Thoracic aorta (tissue), 2 donors: ENCODE measurements at regions not wholly inside any gene's neighbourhood (a gene's known extent, or its start where the extent isn't known, plus 50 kb on each side); places are given as distances from the start of the nearest gene placed in this dataset.
A peak's percentile ranks its signal among the peaks of the same experiment; 100 is the strongest.

Experiments used
- ATAC-seq: fragments of 150-250 bp; one replicate; pipeline ENCODE4 v1.8.0; 2017; ENCODE audit warnings: low read depth; ENCODE audit not compliant: insufficient number of reproducible peaks, low FRiP score
- DNase-seq: peaks from one replicate; pipeline ENCODE4 v3.0.0-alpha.2; 2020; ENCODE audit warnings: low spot score
- H3K27ac ChIP-seq, 2 donors: fragments of 200-600 bp; sonication (generic); 1 replicate in 1 of 2; 2 replicates in 1 of 2; pipeline ENCODE4 v1.5.1; 2016; ENCODE audit warnings: mild to moderate bottlenecking in 2 of 2, moderate library complexity in 2 of 2
- H3K27me3 ChIP-seq: fragments of 200-600 bp; sonication (generic); replicated peaks from 2 replicates; pipeline ENCODE4 v1.6.0; 2016; ENCODE audit warnings: mild to moderate bottlenecking; ENCODE audit not compliant: insufficient read depth
- H3K36me3 ChIP-seq: fragments of 200-600 bp; sonication (generic); one replicate; pipeline ENCODE4 v1.5.1; 2016
- H3K4me1 ChIP-seq, 2 donors: fragments of 200-600 bp; sonication (generic); 1 replicate in 1 of 2; 2 replicates in 1 of 2; pipeline versions ENCODE4 v1.5.1 to v1.6.0; 2016; ENCODE audit warnings: low read depth in 2 of 2, mild to moderate bottlenecking in 1 of 2; ENCODE audit not compliant: control insufficient read depth in 1 of 2
- H3K4me3 ChIP-seq: fragments of 200-600 bp; sonication (generic); 2 replicates; pipeline ENCODE4 v1.5.1; 2016; ENCODE audit warnings: mild to moderate bottlenecking
- H3K9me3 ChIP-seq: fragments of 200-600 bp; sonication (generic); 2 replicates; pipeline ENCODE4 v1.5.1; 2016
- CTCF ChIP-seq: fragments of 200-600 bp; sonication (generic); IDR thresholded peaks from one replicate; pipeline ENCODE4 v1.5.1; 2019; ENCODE audit warnings: antibody characterized with exemption

- peak overlapping the region in 1 of 2 donors; percentile 25 for H3K27ac ChIP-seq
- peaks cover 8 to 16% of the 10 kb centered on the region in 2 donors for H3K4me1 ChIP-seq
- H3K4me3 ChIP-seq: peak overlapping the region; percentile 64
- DNase-seq (no peak), ATAC-seq (no peak)
- H3K27me3 ChIP-seq: no peaks in the 10 kb centered on the region
- peak; percentile 56 for TF ChIP-seq CTCF
- no peaks in the 10 kb centered on the region for H3K36me3 ChIP-seq
- H3K9me3 ChIP-seq: no peaks in the 10 kb centered on the region
These were observed 143.0 kb upstream of the HDAC9 start for GRCh38 chr7:18352339-18353255.

- no peaks in the 10 kb centered on the region for H3K9me3 ChIP-seq
- H3K27me3 ChIP-seq: no peaks in the 10 kb centered on the region
- no peak overlapping the region for H3K4me3 ChIP-seq
- DNase-seq: no peak
- TF ChIP-seq CTCF: no peak
- no peak overlapping the region for H3K27ac ChIP-seq
- no peaks in the 10 kb centered on the region for H3K36me3 ChIP-seq
- ATAC-seq: no peak
- H3K4me1 ChIP-seq: peaks cover 8 to 16% of the 10 kb centered on the region in 2 donors
These were observed 142.2 kb upstream of the HDAC9 start for GRCh38 chr7:18353339-18353738.

GRCh38 chr7:18354108-18355085, 141.2 kb upstream of the HDAC9 start:
- no peak for ATAC-seq
- no peaks in the 10 kb centered on the region for H3K36me3 ChIP-seq
- H3K9me3 ChIP-seq: no peaks in the 10 kb centered on the region
- H3K4me1 ChIP-seq: peaks cover 8 to 16% of the 10 kb centered on the region in 2 donors
- H3K27me3 ChIP-seq: no peaks in the 10 kb centered on the region
- H3K27ac ChIP-seq: no peak overlapping the region
- H3K4me3 ChIP-seq: no peak overlapping the region
- no peak for TF ChIP-seq CTCF
- DNase-seq: no peak

GRCh38 chr7:18356191-18356645, 139.3 kb upstream of the HDAC9 start:
- ATAC-seq: peak; percentile 25
- DNase-seq: no peak
- TF ChIP-seq CTCF: peak; percentile 55
- H3K4me3 ChIP-seq: peak overlapping the region; percentile 44
- H3K27me3 ChIP-seq: no peaks in the 10 kb centered on the region
- no peaks in the 10 kb centered on the region for H3K36me3 ChIP-seq
- no peak overlapping the region for H3K27ac ChIP-seq
- no peaks in the 10 kb centered on the region for H3K9me3 ChIP-seq
- peaks cover 8 to 16% of the 10 kb centered on the region in 2 donors for H3K4me1 ChIP-seq

GRCh38 chr7:18357691-18358090, 137.9 kb upstream of the HDAC9 start:
- DNase-seq (no peak), ATAC-seq (no peak)
- Histone ChIP-seq H3K27ac (no peak overlapping the region), H3K9me3 (no peaks in the 10 kb centered on the region), H3K27me3 (no peaks in the 10 kb centered on the region), H3K36me3 (no peaks in the 10 kb centered on the region), H3K4me1 (peaks cover 6 to 15% of the 10 kb centered on the region in 2 donors), H3K4me3 (no peak overlapping the region)
- peak; percentile 11 for TF ChIP-seq CTCF
